ENCODE measurements at regions not wholly inside any gene's neighbourhood (a gene's known extent, or its start where the extent isn't known, plus 50 kb on each side); places are given as distances from the start of the nearest gene placed in this dataset.

DNA sequence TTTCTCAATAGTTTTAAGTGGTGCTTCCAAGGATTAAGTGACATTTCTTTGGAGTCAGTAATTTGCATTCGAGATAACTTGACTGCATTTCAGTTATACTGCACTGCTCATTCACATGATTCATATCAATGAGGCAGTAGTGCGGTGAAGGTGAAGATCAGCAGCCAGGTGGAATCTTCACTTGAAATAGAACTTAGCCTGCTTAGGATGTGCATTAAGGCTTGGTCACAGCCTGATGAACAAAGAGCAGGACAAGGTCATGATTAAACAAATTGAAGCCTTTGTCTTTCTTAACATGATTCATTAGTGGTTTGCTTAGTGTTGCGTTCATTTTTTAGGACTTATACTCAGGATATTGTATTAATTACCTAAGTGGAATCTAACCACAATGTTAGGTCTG, 212.1 kb upstream of the GALNTL6 start:
- Histone ChIP-seq H3K27me3 (ENCODE audit: control insufficient read depth in 2 of 2, insufficient read depth in 2 of 2, low read length in 2 of 2) (no peaks in the 10 kb centered on the region), H3K36me3 (ENCODE audit: control insufficient read depth in 2 of 2, extremely low read depth in 1 of 2, insufficient read depth in 2 of 2, low read length in 2 of 2) (no peaks in the 10 kb centered on the region), H3K79me2 (ENCODE audit: control insufficient read depth, insufficient read depth, low read length) (no peaks in the 10 kb centered on the region), H3K9me3 (replicated peaks; ENCODE audit: control insufficient read depth, insufficient read depth, low read length) (no peaks in the 10 kb centered on the region), H3K4me2 (ENCODE audit: insufficient read depth, low read length) (no peak overlapping the region), H2AFZ (ENCODE audit: low read depth, low read length) (no peak overlapping the region), H3K4me3 (replicated peaks in 1 of 3; ENCODE audit: insufficient read depth in 1 of 3, low read depth in 1 of 3, low read length in 3 of 3) (no peak overlapping the region), H3K9me1 (replicated peaks; ENCODE audit: control insufficient read depth, extremely low read depth, insufficient read depth, low read length) (no peaks in the 10 kb centered on the region), H4K20me1 (replicated peaks; ENCODE audit: control insufficient read depth, extremely low read depth, insufficient read depth, low read length) (no peaks in the 10 kb centered on the region), H3K4me1 (ENCODE audit: control insufficient read depth, extremely low read depth, insufficient read depth, low read length) (no peaks in the 10 kb centered on the region), H3K9ac (replicated peaks; ENCODE audit: extremely low read depth, insufficient read depth, low read length) (no peak overlapping the region), H3K27ac (ENCODE audit: insufficient read depth, low read depth, low read length) (no peak overlapping the region)
- POLR2A ChIA-PET: no interaction called here
- FAIRE-seq (no peak), DNase-seq (ENCODE audit: low read depth, low spot score) (no peak)
- intact Hi-C loops (cut with micrococcal nuclease) (no loop called here), dilution Hi-C loops (cut with MboI; ENCODE audit: extremely low pct_ligation_motif_present, low sequenced_read_pairs) (no loop called here)
- BruUV-seq (replicated peaks): no TSS peak
- CTCF ChIA-PET: no interaction called here
- no peak for TF ChIP-seq JUN (IDR thresholded peaks at IDR 0.05; ENCODE audit: borderline replicate concordance, insufficient read depth, insufficient read length, low read depth)
- no peak for TF ChIP-seq GATA2 (IDR thresholded peaks at IDR 0.05; ENCODE audit: insufficient read depth, insufficient read length, low read depth, low read length)
- TF ChIP-seq POLR2AphosphoS5 (IDR thresholded peaks at IDR 0.05; ENCODE audit: insufficient read depth, low read depth, low read length): no peak
- TF ChIP-seq FOS (IDR thresholded peaks at IDR 0.05; ENCODE audit: borderline replicate concordance, insufficient read depth, low read length): no peak
- TF ChIP-seq, protein P1, sequence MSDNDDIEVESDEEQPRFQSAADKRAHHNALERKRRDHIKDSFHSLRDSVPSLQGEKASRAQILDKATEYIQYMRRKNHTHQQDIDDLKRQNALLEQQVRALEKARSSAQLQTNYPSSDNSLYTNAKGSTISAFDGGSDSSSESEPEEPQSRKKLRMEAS (IDR thresholded peaks at IDR 0.05; ENCODE audit: insufficient read depth, insufficient read length): no peak
- no peak for TF ChIP-seq MYC (IDR thresholded peaks at IDR 0.05; ENCODE audit: low read depth, low read length)
- no peak for TF ChIP-seq POLR2A (IDR thresholded peaks at IDR 0.05; ENCODE audit: low read depth, low read length)
- TF ChIP-seq EZH2 (IDR thresholded peaks at IDR 0.05; ENCODE audit: borderline replicate concordance, low read depth, low read length, severe bottlenecking): no peak
- no peak for TF ChIP-seq CTCF (IDR thresholded peaks at IDR 0.05; ENCODE audit: extremely low read depth in 1 of 2, insufficient read depth in 1 of 2, low read depth in 1 of 2, low read length in 2 of 2)
